GM21447 (cell line): ENCODE measurements at regions not wholly inside any gene's neighbourhood (a gene's known extent, or its start where the extent isn't known, plus 50 kb on each side); places are given as distances from the start of the nearest gene placed in this dataset.
"Not testable (repeated sequence)": the region's sequence is repeated elsewhere in the genome, so short reads cannot be mapped to it uniquely, and the experiment has no call there.

Experiments
- ATAC-seq: cut with Tn5 transposase; IDR thresholded peaks from one replicate; pipeline ENCODE4 v1.9.1; 2021; ENCODE audit not compliant: unreplicated experiment

GRCh38 chrY:19541475-19542306 lies 202.8 kb downstream of the KDM5D start:
- ATAC-seq: peak; percentile 96

GRCh38 chrY:19535697-19536096 lies 208.8 kb downstream of the KDM5D start:
- not testable (repeated sequence) for ATAC-seq

- ATAC-seq: no peak
These were observed 222.6 kb downstream of the KDM5D start for GRCh38 chrY:19521976-19522375.

- no peak for ATAC-seq
These were observed 241.5 kb downstream of the KDM5D start for GRCh38 chrY:19503092-19503449.

GRCh38 chrY:19502169-19503091 lies 242.1 kb downstream of the KDM5D start:
- no peak for ATAC-seq

GRCh38 chrY:19498556-19498955 lies 246.0 kb downstream of the KDM5D start:
- no peak for ATAC-seq

- no peak for ATAC-seq
These were observed 257.0 kb downstream of the KDM5D start for GRCh38 chrY:19487494-19487893.

- no peak for ATAC-seq
These were observed 259.5 kb downstream of the KDM5D start for GRCh38 chrY:19484997-19485396.

- no peak for ATAC-seq
These were observed 265.4 kb downstream of the KDM5D start for GRCh38 chrY:19479141-19479540.

- ATAC-seq: no peak
These were observed 266.6 kb downstream of the KDM5D start for GRCh38 chrY:19477959-19478358.

GRCh38 chrY:19465809-19466208 lies 278.7 kb downstream of the KDM5D start:
- no peak for ATAC-seq

- no peak for ATAC-seq
These were observed 287.6 kb downstream of the KDM5D start for GRCh38 chrY:19456855-19457448.

GRCh38 chrY:19433059-19433458 lies 311.5 kb downstream of the KDM5D start:
- no peak for ATAC-seq

- no peak for ATAC-seq
These were observed 316.6 kb downstream of the KDM5D start for GRCh38 chrY:19427736-19428518.

- not testable (repeated sequence) for ATAC-seq
These were observed 317.3 kb downstream of the KDM5D start for GRCh38 chrY:19427191-19427590.

- no peak for ATAC-seq
These were observed 333.4 kb downstream of the KDM5D start for GRCh38 chrY:19410980-19411766.

GRCh38 chrY:19406246-19406645 lies 338.3 kb downstream of the KDM5D start:
- no peak for ATAC-seq

GRCh38 chrY:19405598-19405997 lies 338.9 kb downstream of the KDM5D start:
- ATAC-seq: no peak

GRCh38 chrY:19392876-19393275 lies 351.6 kb downstream of the KDM5D start:
- no peak for ATAC-seq

GRCh38 chrY:19391922-19392321 lies 352.6 kb downstream of the KDM5D start:
- no peak for ATAC-seq
